ENCODE measurements at regions not wholly inside any gene's neighbourhood (a gene's known extent, or its start where the extent isn't known, plus 50 kb on each side); places are given as distances from the start of the nearest gene placed in this dataset.

- no peak for TF ChIP-seq CTCF (IDR thresholded peaks at IDR 0.05)
- no peak for TF ChIP-seq POLR2A (IDR thresholded peaks at IDR 0.05)
Observed at GRCh38 chr15:47374222-47374621, 343.1 kb upstream of the SEMA6D start.
